ENCODE measurements at regions not wholly inside any gene's neighbourhood (a gene's known extent, or its start where the extent isn't known, plus 50 kb on each side); places are given as distances from the start of the nearest gene placed in this dataset.

DNA sequence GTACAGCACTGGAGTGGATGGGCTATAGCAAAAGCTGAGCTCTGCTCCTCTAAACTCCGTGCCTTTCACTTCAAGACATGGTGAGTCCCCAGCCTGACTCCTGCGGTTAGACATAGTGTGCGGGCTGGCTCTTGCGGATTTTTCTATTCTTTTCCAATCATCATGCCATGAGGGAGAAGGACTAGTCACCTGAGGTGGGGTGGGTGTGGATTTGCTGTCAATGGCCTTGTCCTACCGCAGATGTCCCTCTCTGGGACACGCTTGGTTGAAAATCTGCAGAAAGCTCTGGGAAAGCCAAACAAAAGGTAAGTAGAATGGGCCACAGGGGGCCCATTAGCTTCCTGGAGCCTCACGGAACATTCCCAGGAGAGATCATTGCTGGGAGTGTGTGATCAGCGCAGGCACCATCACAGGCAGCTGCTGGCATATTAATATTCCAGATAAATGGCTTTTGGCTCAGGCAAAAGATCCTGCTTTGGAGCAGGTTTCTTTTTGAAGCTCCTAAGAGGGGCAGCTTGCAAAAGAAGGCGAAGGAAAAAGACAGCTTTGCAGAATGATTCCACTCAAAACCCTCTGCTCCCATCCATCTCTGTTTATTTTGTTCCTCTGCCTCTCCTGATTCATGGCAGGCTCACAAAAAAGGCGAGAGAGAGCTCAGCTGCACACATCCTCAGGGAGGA lies 509.0 kb upstream of the ZMIZ1 start:
- no peak overlapping the region for H3K4me2 ChIP-seq (ENCODE audit: low read length)
- H2AFZ ChIP-seq (ENCODE audit: low read length), result no peak overlapping the region
- H3K9me3 ChIP-seq (ENCODE audit: low read length), result no peaks in the 10 kb centered on the region
- POLR2A ChIA-PET (ENCODE audit: unreplicated experiment), result no interaction called here
- no peaks in the 10 kb centered on the region for H3K4me1 ChIP-seq (ENCODE audit: insufficient read depth, low read length)
- no peak overlapping the region for H3K4me3 ChIP-seq (ENCODE audit: low read length)
- H3K9ac ChIP-seq (ENCODE audit: low read length), result no peak overlapping the region
- no peak for ATAC-seq
- DNase-seq, result no peak
- H3K27ac ChIP-seq (ENCODE audit: low read length), result no peak overlapping the region
- no peaks in the 10 kb centered on the region for H3K36me3 ChIP-seq (ENCODE audit: low read depth, low read length)
- H3K27me3 ChIP-seq (ENCODE audit: low read length), result peaks cover 49% of the 10 kb centered on the region
- CTCF ChIA-PET, result interaction anchor here (0.6 kb wide), 1 partner anchor 909 kb away, joined by 3 read pairs; no protein-coding TSS in a partner anchor
- TF ChIP-seq CTCF (conservative IDR thresholded peaks at IDR 0.05; ENCODE audit: low read depth, low read length), result no peak
- no peaks in the 10 kb centered on the region for H4K20me1 ChIP-seq (ENCODE audit: low read length)
- H3K79me2 ChIP-seq (ENCODE audit: low read length), result no peaks in the 10 kb centered on the region
- H3F3A ChIP-seq (ENCODE audit: low read length, unreplicated experiment), result no peaks in the 10 kb centered on the region
- no TSS peak for BruUV-seq (replicated peaks)
- H3K9me2 ChIP-seq (replicated peaks; ENCODE audit: low read length), result no peaks in the 10 kb centered on the region
- intact Hi-C loops (cut with micrococcal nuclease), result no loop called here

- no peak overlapping the region for H3K27ac ChIP-seq (ENCODE audit: low read length)
- intact Hi-C loops (cut with micrococcal nuclease), result no loop called here
- ChIA-PET CTCF (interaction anchor here (0.6 kb wide), 1 partner anchor 909 kb away, joined by 3 read pairs; no protein-coding TSS in a partner anchor), POLR2A (ENCODE audit: unreplicated experiment) (no interaction called here)
- no peaks in the 10 kb centered on the region for H3K4me1 ChIP-seq (ENCODE audit: insufficient read depth, low read length)
- H3K9me3 ChIP-seq (ENCODE audit: low read length), result no peaks in the 10 kb centered on the region
- DNase-seq, result no peak
- H3K9me2 ChIP-seq (replicated peaks; ENCODE audit: low read length), result 0 out of 2 replicates have a peak, but pooled peaks cover 3% of the 10 kb centered on the region
- no peak for TF ChIP-seq EZH2 (IDR thresholded peaks at IDR 0.05; ENCODE audit: low read length, unreplicated experiment)
- TF ChIP-seq CTCF (conservative IDR thresholded peaks at IDR 0.05; ENCODE audit: low read depth, low read length), result no peak
- no peak for TF ChIP-seq EZH2phosphoT487 (IDR thresholded peaks at IDR 0.05; ENCODE audit: borderline replicate concordance, low read length)
- no peaks in the 10 kb centered on the region for H3K79me2 ChIP-seq (ENCODE audit: low read length)
- no peaks in the 10 kb centered on the region for H4K20me1 ChIP-seq (ENCODE audit: low read length)
- H3K36me3 ChIP-seq (ENCODE audit: low read depth, low read length), result no peaks in the 10 kb centered on the region
- H3K4me3 ChIP-seq (ENCODE audit: low read length), result no peak overlapping the region
- peaks cover 52% of the 10 kb centered on the region for H3K27me3 ChIP-seq (ENCODE audit: low read length)
- H3F3A ChIP-seq (ENCODE audit: low read length, unreplicated experiment), result no peaks in the 10 kb centered on the region
- BruUV-seq (replicated peaks), result no TSS peak
- no peak overlapping the region for H3K4me2 ChIP-seq (ENCODE audit: low read length)
- H2AFZ ChIP-seq (ENCODE audit: low read length), result no peak overlapping the region
- no peak for ATAC-seq
- H3K9ac ChIP-seq (ENCODE audit: low read length), result no peak overlapping the region
Measured at GRCh38 chr10:78560341-78560688, 508.5 kb upstream of the ZMIZ1 start.

- Histone ChIP-seq H3K4me1 (ENCODE audit: insufficient read depth, low read length) (0 out of 2 replicates have a peak, but pooled peaks cover 4% of the 10 kb centered on the region), H3F3A (ENCODE audit: low read length, unreplicated experiment) (no peaks in the 10 kb centered on the region), H2AFZ (ENCODE audit: low read length) (no peak overlapping the region), H3K9me2 (replicated peaks; ENCODE audit: low read length) (0 out of 2 replicates have a peak, but pooled peaks cover 4% of the 10 kb centered on the region), H3K79me2 (ENCODE audit: low read length) (no peaks in the 10 kb centered on the region), H3K27me3 (ENCODE audit: low read length) (peaks cover 74% of the 10 kb centered on the region), H3K4me2 (ENCODE audit: low read length) (no peak overlapping the region), H3K9me3 (ENCODE audit: low read length) (no peaks in the 10 kb centered on the region), H3K4me3 (ENCODE audit: low read length) (no peak overlapping the region), H3K9ac (ENCODE audit: low read length) (no peak overlapping the region), H3K27ac (ENCODE audit: low read length) (no peak overlapping the region), H3K36me3 (ENCODE audit: low read depth, low read length) (no peaks in the 10 kb centered on the region), H4K20me1 (ENCODE audit: low read length) (no peaks in the 10 kb centered on the region)
- no peak for DNase-seq
- TF ChIP-seq EZH2 (IDR thresholded peaks at IDR 0.05; ENCODE audit: low read length, unreplicated experiment), result no peak
- no peak for TF ChIP-seq EZH2phosphoT487 (IDR thresholded peaks at IDR 0.05; ENCODE audit: borderline replicate concordance, low read length)
- TF ChIP-seq CTCF (conservative IDR thresholded peaks at IDR 0.05; ENCODE audit: low read depth, low read length), result no peak
- intact Hi-C loops (cut with micrococcal nuclease), result no loop called here
- ATAC-seq, result no peak
- no TSS peak for BruUV-seq (replicated peaks)
- CTCF ChIA-PET, result no interaction called here
- POLR2A ChIA-PET (ENCODE audit: unreplicated experiment), result no interaction called here
Measured at GRCh38 chr10:78563314-78563713, 505.5 kb upstream of the ZMIZ1 start.

Measured in PC-3 (cell line).